Breast epithelium (tissue), 4 donors: ENCODE measurements at regions not wholly inside any gene's neighbourhood (a gene's known extent, or its start where the extent isn't known, plus 50 kb on each side); places are given as distances from the start of the nearest gene placed in this dataset.

Experiments
- DNase-seq, 2 donors: peaks; one replicate each; pipeline ENCODE4 v3.0.0-alpha.2; 2019; ENCODE audit warnings: low spot score in 2 of 2
- H3K27ac ChIP-seq, 2 donors: fragments of 200-600 bp; sonication (generic) in 1 of 2; one replicate each; pipeline ENCODE4 v1.5.1; 2016 to 2019; ENCODE audit warnings: mild to moderate bottlenecking in 1 of 2
- H3K27me3 ChIP-seq, 2 donors: fragments of 200-600 bp; sonication (generic) in 1 of 2; one replicate each; pipeline versions ENCODE4 v1.5.1 to v1.6.0; 2017 to 2019; ENCODE audit warnings: control low read depth in 1 of 2, mild to moderate bottlenecking in 1 of 2
- H3K36me3 ChIP-seq: fragments of 200-600 bp; one replicate; pipeline ENCODE4 v1.5.1; 2019
- H3K4me1 ChIP-seq, 2 donors: fragments of 200-600 bp; sonication (generic); one replicate each; pipeline ENCODE4 v1.5.1; 2016 to 2019; ENCODE audit warnings: control low read depth in 1 of 2
- H3K4me3 ChIP-seq, 3 donors: fragments of 200-600 bp; sonication (generic); 1 replicate in 2 of 3; 2 replicates in 1 of 3; pipeline ENCODE4 v1.5.1; 2016 to 2019; ENCODE audit warnings: mild to moderate bottlenecking in 3 of 3, moderate library complexity in 2 of 3
- H3K9me3 ChIP-seq, 2 donors: fragments of 200-600 bp; sonication (generic) in 1 of 2; one replicate each; pipeline ENCODE4 v1.5.1; 2016 to 2019; ENCODE audit warnings: control low read depth in 1 of 2
- CTCF ChIP-seq, 3 donors: fragments of 450-650 bp; IDR thresholded peaks; one replicate each; pipeline ENCODE4 v1.5.1; 2016 to 2017; ENCODE audit warnings: antibody characterized with exemption in 3 of 3, mild to moderate bottlenecking in 3 of 3, moderate library complexity in 3 of 3
- POLR2A ChIP-seq: fragments of 450-650 bp; IDR thresholded peaks from one replicate; pipeline ENCODE4 v1.6.1; 2016; ENCODE audit warnings: antibody characterized with exemption, mild to moderate bottlenecking, moderate library complexity
- POLR2AphosphoS5 ChIP-seq, 3 donors: sonication (generic); formaldehyde crosslinking; IDR thresholded peaks; one replicate each; pipeline ENCODE4 v1.6.1; 2017; ENCODE audit warnings: antibody characterized with exemption in 3 of 3
- intact Hi-C: fragments of 100-400 bp; cut with DNase I; formaldehyde crosslinking; loops from one replicate; pipeline ENCODE4 v1.15.1; 2023; ENCODE audit warnings: low total_unique reads

GRCh38 chr7:33745934-33746333 lies 159.4 kb upstream of the BMPER start:
- TF ChIP-seq CTCF (IDR thresholded peaks at IDR 0.05) (no peak), POLR2A (no peak), POLR2AphosphoS5 (IDR thresholded peaks at IDR 0.05) (no peak)
- Histone ChIP-seq H3K27me3 (no peaks in the 10 kb centered on the region), H3K27ac (no peak overlapping the region), H3K4me1 (no peaks in the 10 kb centered on the region), H3K9me3 (no peaks in the 10 kb centered on the region), H3K36me3 (no peaks in the 10 kb centered on the region), H3K4me3 (no peak overlapping the region)
- intact Hi-C loops: no loop called here
- no peak for DNase-seq

- no peaks in the 10 kb centered on the region for H3K9me3 ChIP-seq
- H3K4me1 ChIP-seq: no peaks in the 10 kb centered on the region
- H3K27ac ChIP-seq: no peak overlapping the region
- H3K4me3 ChIP-seq: no peak overlapping the region
- DNase-seq: no peak
- no peak for TF ChIP-seq CTCF (IDR thresholded peaks at IDR 0.05)
- TF ChIP-seq POLR2AphosphoS5 (IDR thresholded peaks at IDR 0.05): no peak
- TF ChIP-seq POLR2A: no peak
- no peaks in the 10 kb centered on the region for H3K36me3 ChIP-seq
- no peaks in the 10 kb centered on the region for H3K27me3 ChIP-seq
- intact Hi-C loops: no loop called here
Observed at GRCh38 chr7:33748793-33749192, 156.5 kb upstream of the BMPER start.

GRCh38 chr7:33750177-33750576 lies 155.2 kb upstream of the BMPER start:
- intact Hi-C loops: no loop called here
- Histone ChIP-seq H3K36me3 (no peaks in the 10 kb centered on the region), H3K27ac (no peak overlapping the region), H3K9me3 (no peaks in the 10 kb centered on the region), H3K4me3 (no peak overlapping the region), H3K4me1 (no peaks in the 10 kb centered on the region), H3K27me3 (no peaks in the 10 kb centered on the region)
- TF ChIP-seq POLR2AphosphoS5 (IDR thresholded peaks at IDR 0.05): no peak
- no peak for TF ChIP-seq POLR2A
- TF ChIP-seq CTCF (IDR thresholded peaks at IDR 0.05): no peak
- DNase-seq: no peak

- intact Hi-C loops: no loop called here
- DNase-seq: no peak
Observed at GRCh38 chr7:33751443-33751842, 153.9 kb upstream of the BMPER start.

GRCh38 chr7:33753881-33754525 lies 151.3 kb upstream of the BMPER start:
- no peaks in the 10 kb centered on the region for H3K9me3 ChIP-seq
- no peaks in the 10 kb centered on the region for H3K36me3 ChIP-seq
- TF ChIP-seq POLR2A: no peak
- no peak for TF ChIP-seq CTCF (IDR thresholded peaks at IDR 0.05)
- TF ChIP-seq POLR2AphosphoS5 (IDR thresholded peaks at IDR 0.05): no peak
- no peak overlapping the region for H3K4me3 ChIP-seq
- H3K27ac ChIP-seq: no peak overlapping the region
- no peaks in the 10 kb centered on the region for H3K27me3 ChIP-seq
- no peak for DNase-seq
- H3K4me1 ChIP-seq: no peaks in the 10 kb centered on the region
- intact Hi-C loops: no loop called here

More at GRCh38 chr7:33751443-33751842, 153.9 kb upstream of the BMPER start:
- H3K36me3 ChIP-seq: no peaks in the 10 kb centered on the region
- H3K9me3 ChIP-seq: no peaks in the 10 kb centered on the region
- H3K4me3 ChIP-seq: no peak overlapping the region
- no peak overlapping the region for H3K27ac ChIP-seq
- H3K27me3 ChIP-seq: no peaks in the 10 kb centered on the region
- no peaks in the 10 kb centered on the region for H3K4me1 ChIP-seq
- TF ChIP-seq POLR2A (no peak), CTCF (IDR thresholded peaks at IDR 0.05) (no peak), POLR2AphosphoS5 (IDR thresholded peaks at IDR 0.05) (no peak)
